MCF 10A (cell line): ENCODE measurements at regions not wholly inside any gene's neighbourhood (a gene's known extent, or its start where the extent isn't known, plus 50 kb on each side); places are given as distances from the start of the nearest gene placed in this dataset.
"Not testable (repeated sequence)": the region's sequence is repeated elsewhere in the genome, so short reads cannot be mapped to it uniquely, and the experiment has no call there.

Experiments
- BruUV-seq: library from RNA; stranded (reverse); fragments of 400-500 nt; replicated peaks from 2 replicates; lab custom pipeline; 2021; lab: Mats Ljungman, UMichigan
- CTCF ChIA-PET: fragments of 300-600 bp; sonication (Branson Sonifier 250); formaldehyde crosslinking; extraction: SDS; loops from one replicate; lab custom pipeline; 2021; ENCODE audit warnings: antibody characterized with exemption, inconsistent platforms; lab: Yijun Ruan, JAX
- POLR2A ChIA-PET: fragments of 300-600, 350-650 bp; sonication (Branson Sonifier 250); formaldehyde crosslinking; extraction: SDS; loops from one replicate; lab custom pipeline; 2020; ENCODE audit warnings: antibody characterized with exemption, inconsistent platforms; lab: Yijun Ruan, JAX
- DNase-seq: peaks from one replicate; pipeline ENCODE4 v3.0.0-alpha.2; 2018; ENCODE audit not compliant: unreplicated experiment
- H3K27ac Mint-ChIP-seq: one replicate; pipeline ENCODE4 v1.8.0; 2022; ENCODE audit warnings: mild to moderate bottlenecking, low read depth, mixed read lengths; ENCODE audit not compliant: unreplicated experiment
- H3K27me3 Mint-ChIP-seq: one replicate; pipeline ENCODE4 v1.8.0; 2022; ENCODE audit warnings: mixed read lengths; ENCODE audit not compliant: insufficient read depth, unreplicated experiment
- H3K36me3 Mint-ChIP-seq: one replicate; pipeline ENCODE4 v1.8.0; 2022; ENCODE audit warnings: mild to moderate bottlenecking, moderate library complexity, mixed read lengths; ENCODE audit not compliant: insufficient read depth, unreplicated experiment
- H3K4me1 Mint-ChIP-seq: one replicate; pipeline ENCODE4 v1.8.0; 2022; ENCODE audit warnings: mixed read lengths; ENCODE audit not compliant: insufficient read depth, unreplicated experiment
- H3K4me3 Mint-ChIP-seq: one replicate; pipeline ENCODE4 v1.8.0; 2022; ENCODE audit warnings: mild to moderate bottlenecking, moderate library complexity, mixed read lengths; ENCODE audit not compliant: unreplicated experiment
- H3K9me3 Mint-ChIP-seq: one replicate; pipeline ENCODE4 v1.8.0; 2022; ENCODE audit warnings: mixed read lengths; ENCODE audit not compliant: unreplicated experiment
- CTCF ChIP-seq: fragments of 200-600 bp; IDR thresholded peaks from one replicate; pipeline ENCODE4 v1.8.0; 2022; ENCODE audit warnings: antibody characterized with exemption, mild to moderate bottlenecking; ENCODE audit not compliant: unreplicated experiment
- intact Hi-C: fragments of 100-400 bp; cut with micrococcal nuclease; formaldehyde crosslinking; loops from 2 replicates; pipeline ENCODE4 v1.14.1; 2022

- H3K27me3 Mint-ChIP-seq, H3K4me1 Mint-ChIP-seq, H3K9me3 Mint-ChIP-seq, CTCF ChIA-PET, DNase-seq, POLR2A ChIA-PET, H3K36me3 Mint-ChIP-seq, intact Hi-C loops, H3K27ac Mint-ChIP-seq, BruUV-seq, H3K4me3 Mint-ChIP-seq: not testable (repeated sequence)
These were observed 454.3 kb upstream of the SLITRK6 start for GRCh38 chr13:86253497-86253896.

GRCh38 chr13:86255820-86256219, 456.6 kb upstream of the SLITRK6 start:
- H3K4me3 Mint-ChIP-seq, POLR2A ChIA-PET, BruUV-seq, H3K4me1 Mint-ChIP-seq, DNase-seq, H3K9me3 Mint-ChIP-seq, H3K27ac Mint-ChIP-seq, intact Hi-C loops, H3K36me3 Mint-ChIP-seq, CTCF ChIA-PET, H3K27me3 Mint-ChIP-seq: not testable (repeated sequence)

- Mint-ChIP-seq H3K4me3 (no peak overlapping the region), H3K27ac (no peak overlapping the region)
These were observed 470.3 kb upstream of the SLITRK6 start for GRCh38 chr13:86269511-86269910.

GRCh38 chr13:86282442-86282841, 483.2 kb upstream of the SLITRK6 start:
- DNase-seq = peak; percentile 13
- no peak for TF ChIP-seq CTCF
- ChIA-PET POLR2A (interaction anchor here (0.6 kb wide), 1 partner anchor 230 kb away, joined by 3 read pairs; no protein-coding TSS in a partner anchor), CTCF (no interaction called here)
- Mint-ChIP-seq H3K27me3 (no peaks in the 10 kb centered on the region), H3K4me1 (no peaks in the 10 kb centered on the region), H3K27ac (no peak overlapping the region), H3K4me3 (no peak overlapping the region), H3K36me3 (peaks cover 5% of the 10 kb centered on the region), H3K9me3 (no peaks in the 10 kb centered on the region)
- BruUV-seq = no TSS peak
- intact Hi-C loops = no loop called here

More at GRCh38 chr13:86269511-86269910, 470.3 kb upstream of the SLITRK6 start:
- ChIA-PET POLR2A (no interaction called here), CTCF (no interaction called here)
- Mint-ChIP-seq H3K9me3 (no peaks in the 10 kb centered on the region), H3K4me1 (no peaks in the 10 kb centered on the region), H3K36me3 (no peaks in the 10 kb centered on the region), H3K27me3 (no peaks in the 10 kb centered on the region)
- intact Hi-C loops = no loop called here
- TF ChIP-seq CTCF = no peak
- no TSS peak for BruUV-seq
- DNase-seq = no peak

GRCh38 chr13:86283031-86283430, 483.8 kb upstream of the SLITRK6 start:
- no peak for TF ChIP-seq CTCF
- BruUV-seq = no TSS peak
- intact Hi-C loops = no loop called here
- Mint-ChIP-seq H3K9me3 (no peaks in the 10 kb centered on the region), H3K36me3 (peaks cover 5% of the 10 kb centered on the region), H3K4me1 (no peaks in the 10 kb centered on the region), H3K4me3 (no peak overlapping the region), H3K27ac (no peak overlapping the region), H3K27me3 (no peaks in the 10 kb centered on the region)
- ChIA-PET CTCF (no interaction called here), POLR2A (interaction anchor here (0.6 kb wide), 1 partner anchor 231 kb away, joined by 3 read pairs; no protein-coding TSS in a partner anchor)
- no peak for DNase-seq
